Activated T-cell treated with anti-CD3 and anti-CD28 coated beads, Interleukin-2, amount 50 U/mL, for 4 hours (primary cell): ENCODE measurements at regions not wholly inside any gene's neighbourhood (a gene's known extent, or its start where the extent isn't known, plus 50 kb on each side); places are given as distances from the start of the nearest gene placed in this dataset.
"Not testable (repeated sequence)": the region's sequence is repeated elsewhere in the genome, so short reads cannot be mapped to it uniquely, and the experiment has no call there.

Source experiments
- ATAC-seq, 2 donors: fragments of 200-7000 bp; cut with Tn5 transposase; one replicate each; pipeline ENCODE4 v1.10.0; 2021
- DNase-seq: peaks from one replicate; pipeline ENCODE4 v3.0.0-alpha.2; 2020
- H3K27me3 Mint-ChIP-seq: one replicate; pipeline ENCODE4 v1.8.0; 2021; ENCODE audit warnings: low read depth, mixed read lengths
- H3K36me3 Mint-ChIP-seq: one replicate; pipeline ENCODE4 v1.8.0; 2022; ENCODE audit warnings: mixed read lengths; ENCODE audit not compliant: insufficient read depth
- H3K4me1 Mint-ChIP-seq: one replicate; pipeline ENCODE4 v1.8.0; 2021; ENCODE audit warnings: low read depth, mixed read lengths
- H3K4me3 Mint-ChIP-seq: one replicate; pipeline ENCODE4 v1.8.0; 2021; ENCODE audit warnings: mild to moderate bottlenecking, moderate library complexity, mixed read lengths
- H3K9me3 Mint-ChIP-seq: one replicate; pipeline ENCODE4 v1.8.0; 2021; ENCODE audit warnings: mixed read lengths

DNA sequence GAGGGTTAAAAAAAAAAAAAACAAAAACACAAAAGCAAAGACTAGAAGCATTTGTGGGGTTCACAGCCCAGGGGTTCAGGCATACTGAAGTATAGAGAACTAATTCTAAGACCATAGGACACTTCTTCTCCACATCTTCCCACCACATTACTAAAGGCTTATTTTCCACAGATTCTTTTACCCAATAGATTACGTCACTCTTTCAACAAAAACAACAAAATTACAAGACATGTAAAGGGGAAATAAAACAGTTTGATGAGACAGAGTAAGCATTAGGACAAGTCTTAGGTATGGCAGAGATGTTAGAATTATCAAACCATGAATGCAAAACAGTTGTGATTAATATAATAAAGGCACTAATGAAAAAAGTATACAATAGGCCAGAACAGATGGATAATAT, 2013.7 kb downstream of the MRPL39 start:
- no peaks in the 10 kb centered on the region for H3K27me3 Mint-ChIP-seq
- ATAC-seq (no peak), DNase-seq (no peak)
- H3K4me1 Mint-ChIP-seq, result no peaks in the 10 kb centered on the region
- no peaks in the 10 kb centered on the region for H3K36me3 Mint-ChIP-seq
- H3K9me3 Mint-ChIP-seq, result no peaks in the 10 kb centered on the region
- no peak overlapping the region for H3K4me3 Mint-ChIP-seq

DNA sequence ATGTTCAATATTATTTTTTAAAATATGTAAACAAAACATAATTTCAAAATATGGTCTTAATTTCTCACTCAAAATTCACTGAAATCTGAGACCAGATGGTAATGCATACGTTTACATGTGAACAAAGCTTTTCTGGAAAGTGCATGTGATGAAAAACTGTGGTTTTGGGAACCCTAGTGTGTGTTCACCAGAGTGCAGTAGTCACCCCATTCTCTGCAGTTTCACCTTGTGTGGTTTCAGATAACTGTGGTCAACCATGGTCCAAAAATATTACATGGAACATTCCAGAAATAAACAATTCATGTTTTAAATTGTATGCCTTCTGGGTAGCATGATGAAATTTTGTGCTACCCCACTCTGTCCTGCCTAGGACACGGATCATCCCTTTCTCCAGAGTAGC, 2021.9 kb downstream of the MRPL39 start:
- Mint-ChIP-seq H3K4me3 (no peak overlapping the region), H3K9me3 (no peaks in the 10 kb centered on the region), H3K4me1 (no peaks in the 10 kb centered on the region), H3K27me3 (no peaks in the 10 kb centered on the region), H3K36me3 (no peaks in the 10 kb centered on the region)
- ATAC-seq (no peak), DNase-seq (no peak)

DNA sequence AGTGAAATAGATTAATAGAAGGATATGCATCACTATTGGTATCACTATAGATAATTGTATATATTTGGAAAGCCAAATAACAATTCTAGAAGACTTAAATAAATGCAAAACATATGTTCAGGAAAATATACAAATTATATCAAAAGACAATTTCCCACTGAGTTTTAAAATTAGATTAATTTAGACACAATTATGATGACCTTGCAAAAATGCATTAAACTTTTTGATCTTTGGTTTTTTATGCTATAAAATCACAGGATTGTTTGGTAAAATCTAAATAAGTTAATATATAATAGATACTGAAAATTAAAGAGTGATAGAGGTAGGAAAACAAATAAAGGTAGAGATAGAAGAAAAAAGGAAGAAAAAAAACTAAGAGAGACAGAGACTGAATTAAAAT, 2027.7 kb downstream of the MRPL39 start:
- no peaks in the 10 kb centered on the region for H3K36me3 Mint-ChIP-seq
- peaks cover 3% of the 10 kb centered on the region for H3K9me3 Mint-ChIP-seq
- no peak for DNase-seq
- H3K4me1 Mint-ChIP-seq, result no peaks in the 10 kb centered on the region
- H3K27me3 Mint-ChIP-seq, result peaks cover 2% of the 10 kb centered on the region
- no peak for ATAC-seq
- H3K4me3 Mint-ChIP-seq, result no peak overlapping the region

DNA sequence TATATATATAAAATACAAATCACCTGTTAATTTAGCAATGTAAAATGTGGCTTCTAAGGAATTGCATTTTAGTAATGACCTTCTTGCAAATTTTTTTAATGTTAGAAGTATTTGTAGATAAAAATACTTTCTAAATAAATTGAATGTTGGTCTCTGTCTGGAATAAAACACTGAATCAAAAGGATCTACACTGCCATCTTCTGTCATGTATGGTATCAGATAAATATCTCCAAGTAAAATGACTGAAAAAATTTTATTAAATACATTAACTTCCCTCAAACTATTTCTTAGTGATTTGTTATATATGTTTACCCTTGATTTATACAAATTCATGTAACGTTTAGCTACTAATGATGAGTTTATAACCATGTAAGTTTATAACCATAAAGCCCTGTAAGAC, 2029.3 kb downstream of the MRPL39 start:
- H3K9me3 Mint-ChIP-seq, result peaks cover 3% of the 10 kb centered on the region
- H3K27me3 Mint-ChIP-seq, result peaks cover 2% of the 10 kb centered on the region
- no peak for ATAC-seq
- no peaks in the 10 kb centered on the region for H3K4me1 Mint-ChIP-seq
- no peaks in the 10 kb centered on the region for H3K36me3 Mint-ChIP-seq
- no peak for DNase-seq
- H3K4me3 Mint-ChIP-seq, result no peak overlapping the region

DNA sequence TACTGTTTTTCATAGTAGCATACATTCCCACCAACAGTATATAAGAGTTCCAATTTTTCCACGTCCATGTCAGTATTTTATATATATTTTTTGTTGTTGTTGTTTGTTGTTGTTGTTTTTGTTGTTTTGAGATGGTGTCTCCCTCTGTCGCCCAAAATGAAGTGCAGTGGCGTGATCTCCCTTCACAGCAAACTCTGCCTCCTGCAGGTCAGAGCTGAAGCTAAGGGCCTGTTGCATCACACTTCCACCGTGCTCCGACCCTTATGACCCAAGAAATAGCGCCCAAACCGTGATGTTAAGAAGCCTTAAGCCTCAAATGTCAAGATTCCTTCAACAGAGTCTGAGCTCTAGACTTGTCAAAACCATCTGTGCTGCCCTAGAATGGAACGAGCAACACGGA, 2032.3 kb downstream of the MRPL39 start:
- no peaks in the 10 kb centered on the region for H3K4me1 Mint-ChIP-seq
- ATAC-seq (no peak), DNase-seq (no peak)
- peaks cover under 1% of the 10 kb centered on the region for H3K27me3 Mint-ChIP-seq
- no peak overlapping the region for H3K4me3 Mint-ChIP-seq
- peaks cover 3% of the 10 kb centered on the region for H3K9me3 Mint-ChIP-seq
- H3K36me3 Mint-ChIP-seq, result no peaks in the 10 kb centered on the region

DNA sequence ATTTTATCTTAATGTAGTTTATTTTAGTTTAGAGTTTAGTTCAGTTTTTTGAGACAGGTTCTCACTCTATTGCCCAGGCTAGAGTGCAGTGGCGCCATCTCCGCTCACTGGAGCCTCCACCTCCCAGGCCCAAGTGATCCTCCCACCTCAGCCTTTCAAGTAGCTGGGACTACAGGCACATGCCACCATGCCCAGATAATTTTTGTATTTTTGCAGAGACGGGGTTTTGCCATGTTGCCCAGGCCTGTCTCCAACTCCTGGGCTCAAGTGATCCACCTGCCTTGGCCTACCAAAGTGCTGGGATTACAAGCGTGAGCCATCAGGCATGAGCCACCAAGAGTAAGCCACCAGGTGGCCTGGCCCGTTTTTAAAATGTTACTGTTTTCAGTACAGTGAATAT, 2058.4 kb downstream of the MRPL39 start:
- not testable (repeated sequence) for H3K9me3 Mint-ChIP-seq, H3K27me3 Mint-ChIP-seq, ATAC-seq, H3K4me3 Mint-ChIP-seq, H3K4me1 Mint-ChIP-seq, DNase-seq, H3K36me3 Mint-ChIP-seq

DNA sequence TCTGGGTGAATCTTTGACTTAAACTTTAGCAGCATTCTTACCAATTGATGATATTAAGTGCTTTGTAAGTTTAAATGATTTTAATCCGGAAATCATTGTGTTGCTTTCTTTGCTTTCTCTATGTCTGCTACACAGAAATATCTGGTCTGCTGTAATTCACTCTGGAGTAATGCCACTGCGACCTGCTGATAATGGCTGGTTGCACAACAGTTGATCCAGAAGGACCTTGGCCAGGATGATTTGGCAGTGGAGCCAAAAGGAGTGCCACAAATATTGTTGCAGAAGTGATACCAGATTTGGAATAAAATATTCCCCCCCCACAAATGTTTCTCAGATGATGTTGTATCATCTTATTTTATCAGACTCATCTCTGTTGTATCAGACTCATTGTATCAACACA, 2063.9 kb downstream of the MRPL39 start:
- no peaks in the 10 kb centered on the region for H3K9me3 Mint-ChIP-seq
- no peak overlapping the region for H3K4me3 Mint-ChIP-seq
- DNase-seq, result no peak
- H3K27me3 Mint-ChIP-seq, result no peaks in the 10 kb centered on the region
- H3K4me1 Mint-ChIP-seq, result no peaks in the 10 kb centered on the region
- ATAC-seq, result no peak
- no peaks in the 10 kb centered on the region for H3K36me3 Mint-ChIP-seq

DNA sequence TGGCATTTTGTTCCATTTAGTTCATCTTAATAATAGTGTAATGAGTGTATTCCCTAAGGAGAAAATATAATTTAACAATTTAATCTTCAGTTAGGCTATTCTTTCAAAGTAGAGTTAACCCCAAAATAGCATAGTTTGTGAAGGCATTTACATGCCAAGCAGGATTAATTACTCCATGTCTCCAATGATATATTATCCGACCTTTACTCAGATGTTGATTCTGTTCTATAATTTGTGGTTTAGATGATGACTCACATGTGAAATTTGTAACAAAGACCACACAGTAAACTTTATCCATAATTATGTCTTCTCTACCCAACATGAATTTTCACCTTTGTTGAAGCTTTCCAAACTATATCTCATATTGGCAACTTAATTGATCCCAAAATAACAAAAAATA, 2065.2 kb downstream of the MRPL39 start:
- H3K4me1 Mint-ChIP-seq, result no peaks in the 10 kb centered on the region
- H3K9me3 Mint-ChIP-seq, result no peaks in the 10 kb centered on the region
- DNase-seq, result no peak
- no peaks in the 10 kb centered on the region for H3K36me3 Mint-ChIP-seq
- H3K27me3 Mint-ChIP-seq, result no peaks in the 10 kb centered on the region
- ATAC-seq, result no peak
- no peak overlapping the region for H3K4me3 Mint-ChIP-seq

DNA sequence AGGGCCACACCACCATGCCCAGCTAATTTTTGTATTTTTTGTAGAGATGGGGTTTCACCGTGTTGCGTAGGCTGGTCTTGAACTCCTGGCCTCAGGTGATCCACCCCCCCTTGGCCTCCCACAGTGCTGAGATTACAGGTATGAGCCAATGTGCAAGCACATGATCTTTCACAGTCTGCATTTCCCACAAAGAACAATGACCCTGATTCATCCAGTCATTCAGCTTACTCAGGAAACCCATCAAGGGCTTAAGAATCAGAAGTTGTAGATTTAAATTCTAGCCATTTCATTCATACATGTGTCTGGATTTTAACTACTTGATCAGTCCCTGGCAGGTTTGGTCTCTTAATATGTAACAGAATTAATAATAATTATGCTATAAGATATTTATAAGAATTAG, 2065.7 kb downstream of the MRPL39 start:
- Mint-ChIP-seq H3K4me1 (no peaks in the 10 kb centered on the region), H3K27me3 (no peaks in the 10 kb centered on the region), H3K4me3 (no peak overlapping the region), H3K36me3 (no peaks in the 10 kb centered on the region), H3K9me3 (no peaks in the 10 kb centered on the region)
- no peak for DNase-seq
- no peak for ATAC-seq

DNA sequence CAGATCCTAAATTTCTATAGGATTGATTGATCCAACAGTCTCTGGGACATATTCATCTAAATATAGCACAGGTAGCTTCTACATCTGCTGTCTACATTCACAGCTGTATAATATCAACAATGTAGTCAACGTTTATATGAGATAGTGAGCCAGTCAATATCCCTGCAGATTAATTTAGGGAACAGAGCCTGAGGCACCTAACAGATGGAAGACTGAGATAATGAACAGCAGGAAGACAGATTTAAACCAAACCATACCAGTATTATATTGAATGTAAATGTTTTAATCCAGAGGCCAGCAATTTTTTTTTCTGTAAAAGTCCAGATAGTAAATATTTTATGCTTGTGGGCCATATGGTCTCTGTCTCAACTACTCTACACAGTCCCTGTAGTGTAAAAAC, 2072.4 kb downstream of the MRPL39 start:
- no peaks in the 10 kb centered on the region for H3K27me3 Mint-ChIP-seq
- DNase-seq (no peak), ATAC-seq (no peak)
- H3K4me1 Mint-ChIP-seq, result no peaks in the 10 kb centered on the region
- no peaks in the 10 kb centered on the region for H3K36me3 Mint-ChIP-seq
- no peaks in the 10 kb centered on the region for H3K9me3 Mint-ChIP-seq
- no peak overlapping the region for H3K4me3 Mint-ChIP-seq

DNA sequence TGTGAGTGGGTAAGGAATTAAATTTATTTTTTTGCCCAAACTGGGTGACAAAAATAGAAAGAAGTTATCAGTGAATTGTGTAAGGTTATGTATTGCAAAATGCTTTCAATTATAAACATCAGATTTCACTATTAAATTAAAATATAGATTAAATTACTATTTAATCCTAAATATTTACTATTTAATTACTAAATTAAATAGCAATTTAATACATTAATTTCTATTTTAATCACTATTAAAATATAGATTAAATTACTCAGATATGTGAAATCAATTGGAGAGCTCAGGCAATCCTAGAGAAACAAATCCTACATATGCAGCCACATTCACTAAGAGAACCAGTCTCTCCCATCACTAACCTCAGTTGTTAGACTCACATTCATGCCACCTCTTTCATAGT, 2075.8 kb downstream of the MRPL39 start:
- H3K36me3 Mint-ChIP-seq, result no peaks in the 10 kb centered on the region
- no peak overlapping the region for H3K4me3 Mint-ChIP-seq
- no peak for DNase-seq
- no peaks in the 10 kb centered on the region for H3K4me1 Mint-ChIP-seq
- ATAC-seq, result no peak
- no peaks in the 10 kb centered on the region for H3K9me3 Mint-ChIP-seq
- H3K27me3 Mint-ChIP-seq, result no peaks in the 10 kb centered on the region

DNA sequence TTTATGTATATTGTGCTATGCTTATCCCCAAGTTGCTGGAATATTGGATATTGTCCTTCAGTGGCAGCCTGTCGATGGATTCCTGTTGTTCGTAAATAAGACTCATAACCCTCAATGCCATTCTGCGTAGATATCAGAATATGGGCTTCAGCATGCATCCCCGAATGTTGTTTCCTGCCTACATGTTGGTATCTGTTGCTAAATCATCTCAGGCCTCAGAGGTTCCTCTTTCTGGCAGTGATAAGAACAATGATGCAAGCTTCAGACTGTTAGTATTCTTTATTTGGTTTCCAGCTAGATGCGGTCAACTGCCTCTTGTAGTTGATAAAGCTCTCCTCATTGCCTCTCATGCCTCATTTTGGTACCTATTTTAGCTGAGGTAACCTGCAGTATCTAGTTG, 2082.6 kb downstream of the MRPL39 start:
- H3K4me3 Mint-ChIP-seq, result no peak overlapping the region
- H3K9me3 Mint-ChIP-seq, result no peaks in the 10 kb centered on the region
- H3K4me1 Mint-ChIP-seq, result no peaks in the 10 kb centered on the region
- no peak for DNase-seq
- no peaks in the 10 kb centered on the region for H3K27me3 Mint-ChIP-seq
- no peak for ATAC-seq
- H3K36me3 Mint-ChIP-seq, result no peaks in the 10 kb centered on the region

DNA sequence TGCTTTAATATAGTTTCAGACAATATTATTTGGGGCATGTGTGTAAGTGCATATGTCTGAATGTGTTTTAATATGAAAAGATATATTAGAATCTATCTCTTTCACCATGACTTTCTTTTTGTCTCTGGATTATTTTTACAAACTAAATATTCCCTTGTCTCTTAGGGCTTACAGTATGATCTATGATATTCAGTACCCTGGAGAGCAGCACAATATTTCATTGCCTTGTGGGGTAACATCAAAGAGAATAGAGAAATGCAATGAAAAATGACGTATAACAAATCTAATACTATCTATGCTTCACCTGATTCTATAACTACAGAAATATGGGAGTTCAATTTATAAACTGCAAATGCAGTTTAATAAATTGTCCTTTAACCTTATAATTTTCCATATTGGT, 2084.5 kb downstream of the MRPL39 start:
- no peaks in the 10 kb centered on the region for H3K4me1 Mint-ChIP-seq
- no peaks in the 10 kb centered on the region for H3K27me3 Mint-ChIP-seq
- ATAC-seq (no peak), DNase-seq (no peak)
- peaks cover 2% of the 10 kb centered on the region for H3K9me3 Mint-ChIP-seq
- no peak overlapping the region for H3K4me3 Mint-ChIP-seq
- no peaks in the 10 kb centered on the region for H3K36me3 Mint-ChIP-seq

DNA sequence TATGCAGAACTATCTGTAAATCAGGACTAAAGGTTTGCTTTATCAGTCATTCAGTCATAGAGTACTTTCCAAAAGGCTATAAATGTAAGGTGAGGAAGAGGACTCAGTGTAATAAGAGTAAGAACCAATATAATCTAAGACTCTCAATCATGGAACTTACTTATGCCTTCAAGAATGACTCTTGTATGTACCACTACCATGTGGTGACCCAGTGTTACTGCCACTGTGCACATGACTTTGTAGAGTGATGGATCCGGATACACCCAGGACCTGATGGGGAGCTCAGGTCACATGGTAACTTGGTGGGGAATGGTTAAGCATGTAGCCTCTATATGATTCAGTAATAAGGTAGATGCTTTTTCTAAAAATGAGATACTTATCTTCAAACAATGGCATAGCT, 2099.8 kb downstream of the MRPL39 start:
- Mint-ChIP-seq H3K36me3 (no peaks in the 10 kb centered on the region), H3K27me3 (no peaks in the 10 kb centered on the region), H3K4me3 (no peak overlapping the region), H3K4me1 (no peaks in the 10 kb centered on the region), H3K9me3 (peaks cover 13% of the 10 kb centered on the region)
- DNase-seq (no peak), ATAC-seq (no peak)

DNA sequence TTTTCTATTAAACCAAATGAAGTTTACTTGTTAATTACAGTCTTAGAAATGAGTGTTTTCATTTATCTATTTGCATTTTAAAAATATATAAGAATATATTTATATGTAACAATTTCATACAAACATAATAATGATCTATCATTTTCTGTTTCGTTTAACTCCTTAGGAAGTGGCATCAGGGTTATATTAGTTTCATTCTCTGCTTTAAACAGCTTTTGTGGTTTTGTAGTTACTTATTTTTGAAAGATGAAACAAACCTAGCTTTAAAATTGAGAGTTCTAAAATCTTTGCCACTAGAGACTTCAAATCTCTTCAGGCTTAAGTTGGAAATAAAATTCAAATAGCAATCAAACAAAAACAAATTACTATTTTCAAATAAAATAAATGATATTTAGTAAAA, 2110.6 kb downstream of the MRPL39 start:
- Mint-ChIP-seq H3K36me3 (no peaks in the 10 kb centered on the region), H3K9me3 (peaks cover 3% of the 10 kb centered on the region), H3K4me3 (no peak overlapping the region), H3K4me1 (no peaks in the 10 kb centered on the region), H3K27me3 (no peaks in the 10 kb centered on the region)
- no peak for ATAC-seq
- DNase-seq, result no peak

DNA sequence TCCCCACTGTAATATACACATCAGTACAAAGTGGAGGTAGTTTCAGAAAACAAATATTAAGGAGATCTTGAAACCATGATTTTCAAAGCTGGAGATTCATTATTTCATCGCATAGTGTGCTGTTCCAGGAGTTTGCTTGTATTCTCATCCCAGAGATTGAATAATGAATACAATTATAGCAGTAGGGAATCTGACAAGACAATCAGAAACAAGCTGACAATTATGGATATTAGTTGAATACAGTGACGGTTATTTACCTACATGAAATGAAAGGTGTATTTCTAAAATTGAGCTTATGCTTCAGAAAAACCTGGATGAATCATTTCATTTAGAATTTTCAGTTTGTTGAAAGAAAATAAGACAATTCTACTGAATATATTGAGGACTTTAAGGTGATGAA, 2119.0 kb downstream of the MRPL39 start:
- ATAC-seq, result no peak
- Mint-ChIP-seq H3K4me3 (no peak overlapping the region), H3K36me3 (no peaks in the 10 kb centered on the region), H3K9me3 (peaks cover 3% of the 10 kb centered on the region), H3K27me3 (no peaks in the 10 kb centered on the region), H3K4me1 (no peaks in the 10 kb centered on the region)
- no peak for DNase-seq
